WI38 (cell line): ENCODE measurements at regions not wholly inside any gene's neighbourhood (a gene's known extent, or its start where the extent isn't known, plus 50 kb on each side); places are given as distances from the start of the nearest gene placed in this dataset.

ENCODE experiments used
- H3K4me3 ChIP-seq: 2 replicates; pipeline ENCODE4 v1.5.1; 2011; ENCODE audit warnings: low read depth, mild to moderate bottlenecking, control low read depth, low read length
- CTCF ChIP-seq: IDR thresholded peaks from 2 replicates; pipeline ENCODE4 v1.5.1; 2012; ENCODE audit warnings: low read depth, mild to moderate bottlenecking, control low read depth, low read length

- no peak overlapping the region for H3K4me3 ChIP-seq
- no peak for TF ChIP-seq CTCF
Measured at GRCh38 chr11:45486461-45486860, 179.0 kb downstream of the CHST1 start.

- no peak overlapping the region for H3K4me3 ChIP-seq
- TF ChIP-seq CTCF = no peak
Measured at GRCh38 chr11:45485070-45485707, 180.2 kb downstream of the CHST1 start.

- TF ChIP-seq CTCF = no peak
- H3K4me3 ChIP-seq = no peak overlapping the region
Measured at GRCh38 chr11:45484326-45484883, 181.0 kb downstream of the CHST1 start.

GRCh38 chr11:45483416-45483815, 182.0 kb downstream of the CHST1 start:
- TF ChIP-seq CTCF = no peak
- no peak overlapping the region for H3K4me3 ChIP-seq

- TF ChIP-seq CTCF = no peak
- no peak overlapping the region for H3K4me3 ChIP-seq
Measured at GRCh38 chr11:45482331-45482730, 183.1 kb downstream of the CHST1 start.

- H3K4me3 ChIP-seq = no peak overlapping the region
Measured at GRCh38 chr11:45481026-45481425, 184.4 kb downstream of the CHST1 start.

GRCh38 chr11:45477588-45477987, 187.8 kb downstream of the CHST1 start:
- TF ChIP-seq CTCF = no peak
- no peak overlapping the region for H3K4me3 ChIP-seq

More at GRCh38 chr11:45481026-45481425, 184.4 kb downstream of the CHST1 start:
- TF ChIP-seq CTCF = no peak
